Right renal pelvis (tissue), 4 donors: ENCODE measurements at regions not wholly inside any gene's neighbourhood (a gene's known extent, or its start where the extent isn't known, plus 50 kb on each side); places are given as distances from the start of the nearest gene placed in this dataset.
"Not testable (repeated sequence)": the region's sequence is repeated elsewhere in the genome, so short reads cannot be mapped to it uniquely, and the experiment has no call there.

Source experiments
- DNase-seq, 4 donors: peaks; one replicate each; pipeline ENCODE4 v3.0.0-alpha.2; 2013; ENCODE audit warnings: low read depth in 4 of 4, low spot score in 3 of 4, missing footprints in 1 of 4

DNA sequence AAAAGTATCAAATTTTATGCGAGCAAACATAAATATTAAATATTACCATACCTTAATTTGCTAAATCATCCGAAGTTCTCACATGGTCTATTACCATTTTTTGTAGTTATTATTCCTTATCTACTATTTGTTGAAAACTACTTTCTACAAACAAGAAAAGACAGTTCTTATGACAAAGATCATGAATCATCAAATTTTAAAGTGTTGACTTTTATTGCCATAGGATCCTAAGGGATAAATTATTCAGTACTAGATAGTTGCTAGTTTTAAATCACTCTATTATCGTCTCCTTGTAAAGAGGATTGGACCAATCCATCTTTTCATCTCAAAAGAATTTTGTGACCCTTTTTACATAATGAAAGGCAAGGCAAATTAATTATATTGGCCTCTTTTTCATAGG, 523.6 kb upstream of the TMEFF2 start:
- no peak for DNase-seq

DNA sequence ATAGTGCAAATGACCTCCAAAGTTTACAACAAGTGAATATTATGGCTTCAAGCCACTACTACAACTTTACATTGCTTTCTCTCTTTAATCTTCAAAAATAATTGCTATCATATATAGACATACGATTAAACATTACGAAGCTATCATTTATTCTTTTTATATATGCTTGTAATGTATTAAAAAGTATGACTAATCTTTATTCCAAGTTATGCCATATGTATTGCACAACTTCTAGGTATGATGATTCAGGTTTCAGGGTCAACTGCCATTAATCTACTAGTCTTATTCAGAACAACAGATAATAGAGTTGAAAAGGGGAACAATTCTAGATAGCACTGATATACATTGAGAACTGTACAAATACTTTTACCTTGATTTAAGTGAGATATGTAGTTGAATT, 506.2 kb upstream of the TMEFF2 start:
- DNase-seq = no peak

DNA sequence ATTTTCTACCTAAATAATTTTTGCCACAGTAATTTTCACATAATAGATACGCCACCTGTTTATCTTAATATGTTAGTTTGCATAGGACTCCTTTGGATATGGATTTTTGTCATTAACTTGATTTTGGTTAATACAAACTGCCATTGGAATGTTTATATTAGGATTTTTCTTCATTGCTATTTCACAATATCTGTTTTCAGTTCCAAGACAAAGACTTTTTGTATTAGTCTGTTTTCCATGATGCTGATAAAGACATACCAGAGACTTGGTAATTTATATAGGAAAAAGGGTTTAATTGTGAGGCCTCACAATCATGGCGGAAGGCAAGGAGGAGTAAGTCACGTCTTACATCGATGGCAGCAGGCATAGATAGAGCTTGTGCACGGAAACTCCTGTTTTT, 503.1 kb upstream of the TMEFF2 start:
- no peak for DNase-seq

DNA sequence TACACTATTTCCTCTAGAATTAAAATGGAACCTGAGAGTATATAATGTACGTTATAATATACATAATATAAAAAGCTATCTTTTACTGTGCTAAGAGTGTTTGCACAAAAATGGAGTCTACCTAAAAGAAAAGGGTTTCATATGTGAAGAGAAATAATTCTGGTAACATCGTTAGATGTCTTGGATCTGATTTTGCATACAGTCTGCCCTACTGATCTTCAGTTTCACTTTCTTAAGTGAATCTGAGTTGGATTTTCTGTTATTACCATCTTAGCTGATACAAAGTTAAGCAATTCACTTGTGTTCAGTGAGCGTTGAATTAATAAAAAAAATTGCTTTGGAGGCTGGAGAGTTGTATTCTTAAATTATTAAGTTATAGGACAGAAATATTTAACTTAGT, 502.1 kb upstream of the TMEFF2 start:
- no peak for DNase-seq

DNA sequence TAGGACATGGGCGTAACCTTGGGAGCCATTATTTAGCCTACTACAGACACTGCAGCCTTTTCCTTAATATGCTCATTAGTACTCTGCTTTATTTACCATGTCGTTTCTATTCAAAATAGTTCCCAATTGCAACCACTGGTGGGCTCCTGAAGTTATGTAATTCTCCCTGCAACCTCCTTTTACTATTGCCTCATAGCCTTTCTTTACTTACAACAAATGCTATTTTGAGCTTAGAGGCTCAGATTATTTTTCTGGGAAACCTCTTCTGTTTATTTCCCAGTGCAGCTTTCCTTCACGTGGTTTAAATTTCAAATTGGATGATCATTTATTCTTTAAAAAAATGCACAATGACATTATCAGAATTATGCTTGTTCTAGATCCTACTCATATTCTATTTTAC, 492.3 kb upstream of the TMEFF2 start:
- no peak for DNase-seq

DNA sequence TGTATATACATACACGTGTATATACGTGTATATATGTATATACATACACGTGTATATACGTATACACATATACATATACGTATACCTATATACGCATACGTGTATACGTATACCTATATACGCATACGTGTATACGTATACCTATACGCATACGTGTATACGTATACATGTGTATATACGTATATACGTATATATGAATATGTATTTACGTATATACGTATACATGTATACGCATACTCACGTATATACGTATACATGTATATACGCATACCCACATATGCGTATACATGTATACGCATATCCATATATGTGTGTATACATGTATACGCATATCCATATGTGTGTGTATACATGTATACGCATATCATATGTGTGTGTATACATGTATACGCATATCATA, 487.8 kb upstream of the TMEFF2 start:
- DNase-seq = not testable (repeated sequence)

DNA sequence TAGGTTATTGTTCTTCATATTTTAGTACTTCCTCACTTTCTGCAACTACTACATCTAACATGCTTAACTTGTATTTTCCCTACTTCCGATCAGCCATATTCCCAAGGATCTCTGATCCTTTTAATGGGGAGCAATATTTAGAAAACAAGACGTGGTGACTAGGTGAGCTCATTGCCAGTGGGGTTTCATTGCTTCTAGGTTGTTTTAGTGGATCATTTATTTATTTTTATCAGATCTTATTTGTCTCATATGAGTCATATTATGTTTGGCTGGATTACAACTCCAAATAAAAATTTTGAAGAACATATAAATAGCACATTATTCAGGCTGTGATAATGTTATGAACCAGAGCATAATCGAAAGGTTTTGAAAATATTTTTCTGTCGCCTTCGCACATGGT, 480.9 kb upstream of the TMEFF2 start:
- DNase-seq = no peak

DNA sequence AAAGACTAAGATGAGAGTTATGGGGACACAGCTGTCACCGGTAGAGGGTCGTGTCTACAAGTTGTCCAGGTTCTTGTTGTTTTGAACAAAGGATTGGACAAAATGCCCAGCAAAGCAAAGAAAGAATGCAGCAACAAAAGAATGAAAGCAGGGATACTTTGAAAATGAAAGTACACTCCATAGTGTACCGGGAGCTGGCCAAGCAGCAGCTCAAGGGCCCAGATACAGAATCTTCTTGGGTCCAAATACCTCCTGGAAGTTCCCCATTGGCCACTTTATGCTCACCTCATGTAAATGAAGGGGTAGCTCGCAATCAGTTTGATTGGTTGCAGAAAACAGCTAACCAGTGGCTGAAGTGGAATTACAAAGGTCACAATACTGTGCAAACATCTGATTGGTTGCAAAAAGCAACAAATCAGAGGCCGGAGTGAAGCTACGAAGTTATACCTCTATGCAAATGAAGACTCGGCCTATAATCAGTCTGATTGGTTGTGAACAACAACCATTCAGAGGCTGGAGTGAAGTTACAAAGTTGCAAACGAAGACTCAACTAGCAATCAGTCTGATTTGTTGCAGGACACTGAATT, 474.9 kb upstream of the TMEFF2 start:
- DNase-seq = no peak

DNA sequence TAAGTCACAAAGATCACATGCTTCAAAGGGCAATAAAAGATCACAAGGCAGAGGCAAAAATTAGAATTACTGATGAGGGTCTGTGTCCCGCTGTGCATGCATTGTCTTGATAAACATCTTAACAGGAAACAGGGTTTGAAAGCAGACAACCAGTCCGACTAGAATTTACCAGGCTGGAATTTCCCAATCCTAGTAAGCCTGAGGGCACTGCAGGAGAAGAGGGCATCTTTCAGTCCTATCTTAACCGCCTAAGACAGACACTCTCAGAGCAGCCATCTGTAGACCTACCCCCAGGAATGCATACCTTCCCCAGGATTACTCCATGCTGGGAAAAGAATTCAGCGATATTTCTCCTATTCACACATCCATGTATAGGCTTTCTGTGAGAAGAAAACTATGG, 465.8 kb upstream of the TMEFF2 start:
- not testable (repeated sequence) for DNase-seq

DNA sequence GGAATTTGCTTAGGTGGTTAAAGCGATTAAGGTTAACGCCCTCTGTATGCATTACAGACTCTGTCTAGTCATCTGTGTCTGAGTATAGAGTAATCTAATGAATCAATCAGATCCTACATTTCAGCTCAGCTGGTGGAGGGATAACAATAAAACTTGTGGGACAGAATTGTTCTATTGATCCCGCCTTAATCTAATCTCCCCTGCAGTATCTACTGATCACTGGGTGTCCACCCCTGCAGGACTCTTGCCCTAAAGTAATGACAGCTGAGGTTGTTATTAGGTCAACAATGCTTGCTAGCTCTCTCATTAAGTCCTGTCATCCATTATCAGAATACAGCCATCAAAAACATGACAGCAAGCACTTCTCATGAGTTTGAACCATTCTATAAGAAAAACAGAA, 462.6 kb upstream of the TMEFF2 start:
- no peak for DNase-seq

DNA sequence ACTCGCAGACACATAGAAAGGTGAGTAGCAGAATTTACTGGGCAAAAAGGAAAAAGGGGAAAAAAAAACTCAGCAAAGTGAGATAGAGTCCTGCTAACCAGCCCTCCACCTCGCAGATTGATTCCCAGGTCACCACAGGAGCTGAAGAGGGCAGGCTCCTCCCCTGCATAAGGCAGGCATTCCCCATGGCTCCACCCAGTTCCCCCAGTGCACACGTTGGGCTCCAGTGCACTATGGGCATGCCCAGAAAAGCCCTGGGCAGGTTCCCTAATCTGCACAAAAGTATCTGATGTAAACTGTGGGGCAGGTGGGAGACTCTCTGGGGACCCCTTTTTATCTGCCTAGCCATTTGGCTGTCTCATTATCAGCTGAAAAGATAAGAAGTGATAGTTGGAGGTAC, 461.2 kb upstream of the TMEFF2 start:
- DNase-seq = no peak

DNA sequence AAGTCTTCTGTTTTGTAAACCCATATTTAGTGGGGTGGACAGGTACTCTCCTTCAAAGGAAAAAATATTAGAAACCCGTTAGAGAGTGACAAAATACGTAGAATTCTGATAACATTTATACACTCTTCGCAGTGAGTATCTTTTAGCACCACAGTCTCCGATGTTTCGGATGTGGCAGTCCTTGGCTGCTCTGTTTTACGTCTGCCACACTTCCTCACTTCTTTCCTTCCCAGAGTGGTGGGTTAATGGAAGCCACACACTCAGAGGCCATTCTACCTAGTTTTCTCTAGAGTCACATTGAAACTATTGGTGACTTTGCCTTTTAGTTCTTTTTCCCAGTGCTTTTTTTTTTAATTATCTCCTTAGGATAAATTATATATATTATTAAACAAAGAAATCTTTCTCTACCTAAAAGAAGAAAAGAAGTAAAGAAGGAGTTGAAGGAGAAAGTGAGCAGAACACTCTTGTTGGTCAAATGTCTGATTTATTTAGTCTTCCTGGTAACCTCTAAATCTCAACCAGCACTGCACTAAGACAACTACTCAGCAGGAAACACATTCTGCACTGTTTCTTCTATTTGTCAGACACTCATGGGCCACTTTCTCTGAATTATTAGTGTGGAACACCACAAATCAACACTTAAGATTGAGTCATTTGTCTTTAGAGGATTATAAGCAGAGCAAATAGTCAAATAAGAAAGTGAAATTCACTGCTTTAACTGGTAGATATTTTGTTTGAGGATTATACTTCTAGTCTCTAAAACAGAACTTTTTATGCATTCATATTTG, 451.3 kb upstream of the TMEFF2 start:
- no peak for DNase-seq

DNA sequence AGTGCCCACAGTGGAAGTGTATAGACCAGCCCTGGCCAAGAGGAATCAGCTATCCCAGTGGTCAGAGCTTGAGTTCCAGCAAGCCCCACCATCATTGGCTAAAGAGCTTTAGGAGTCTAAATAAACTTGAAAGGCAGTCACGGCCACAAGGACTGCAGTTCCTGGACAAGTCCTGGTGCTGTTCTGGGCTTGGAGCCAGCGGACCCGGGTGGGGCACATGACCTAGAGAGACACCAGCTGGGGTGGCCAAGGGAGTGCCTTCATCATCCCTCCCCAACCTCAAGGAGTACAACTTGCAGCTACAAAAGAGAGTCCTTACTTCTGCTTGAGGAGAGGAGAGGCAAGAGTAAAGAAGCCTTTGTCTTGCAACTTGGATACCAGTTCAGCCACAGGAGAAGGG, 439.8 kb upstream of the TMEFF2 start:
- DNase-seq = no peak

DNA sequence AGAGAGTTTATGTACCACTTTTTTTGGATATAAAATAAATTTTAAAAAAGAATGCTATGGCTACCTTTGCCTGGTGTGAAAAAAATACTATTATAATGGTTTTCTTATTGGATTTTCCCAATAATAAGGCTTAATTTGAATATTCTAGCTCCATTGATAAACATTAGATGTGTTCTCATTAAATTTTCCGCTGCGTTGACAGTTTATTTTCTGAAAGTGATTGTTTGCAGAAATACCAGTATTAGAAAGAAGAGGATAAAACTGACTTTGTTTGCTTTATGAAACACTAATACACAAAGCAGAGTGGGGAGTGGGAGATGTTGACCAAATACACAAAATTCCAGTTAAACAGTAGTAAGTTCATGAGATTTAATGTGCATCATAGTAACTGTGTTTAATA, 433.3 kb upstream of the TMEFF2 start:
- no peak for DNase-seq

DNA sequence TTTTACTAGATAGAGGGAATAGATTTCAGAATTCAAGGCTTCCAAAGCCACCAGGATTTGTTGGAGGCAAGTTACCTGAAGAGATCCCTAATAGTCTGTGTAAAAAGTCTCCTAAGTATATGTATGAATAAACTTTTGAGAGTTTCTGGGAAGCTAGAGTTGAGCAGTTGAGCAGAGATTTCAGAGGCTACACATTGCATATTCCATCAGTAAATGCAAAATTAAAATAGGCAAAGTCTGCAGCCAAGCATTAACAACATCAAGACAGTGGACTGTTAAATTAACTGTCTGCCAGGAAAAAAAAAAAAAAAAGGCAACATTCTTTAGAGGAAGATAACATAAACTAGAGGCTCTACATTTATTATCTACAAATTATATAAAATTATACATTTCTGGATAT, 420.4 kb upstream of the TMEFF2 start:
- DNase-seq = no peak

DNA sequence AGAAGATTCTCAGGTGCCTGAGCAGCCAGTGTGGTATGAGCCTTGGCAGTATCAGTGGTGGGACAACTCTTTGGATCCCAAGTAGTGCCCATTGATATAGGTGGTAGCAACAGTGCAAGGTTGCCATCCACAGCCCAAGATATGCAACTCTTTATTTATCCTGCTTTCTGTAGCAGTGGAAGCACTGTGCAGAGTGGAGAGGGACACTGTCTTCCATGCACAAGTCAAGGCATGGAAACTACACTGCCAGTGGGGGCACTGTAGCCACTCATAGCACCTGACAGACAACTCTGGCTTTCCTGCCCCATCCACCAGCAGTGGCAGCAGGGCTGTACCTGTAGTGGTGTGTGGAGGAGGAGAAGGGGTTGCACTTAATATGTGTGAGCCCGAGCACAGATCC, 409.6 kb upstream of the TMEFF2 start:
- no peak for DNase-seq

DNA sequence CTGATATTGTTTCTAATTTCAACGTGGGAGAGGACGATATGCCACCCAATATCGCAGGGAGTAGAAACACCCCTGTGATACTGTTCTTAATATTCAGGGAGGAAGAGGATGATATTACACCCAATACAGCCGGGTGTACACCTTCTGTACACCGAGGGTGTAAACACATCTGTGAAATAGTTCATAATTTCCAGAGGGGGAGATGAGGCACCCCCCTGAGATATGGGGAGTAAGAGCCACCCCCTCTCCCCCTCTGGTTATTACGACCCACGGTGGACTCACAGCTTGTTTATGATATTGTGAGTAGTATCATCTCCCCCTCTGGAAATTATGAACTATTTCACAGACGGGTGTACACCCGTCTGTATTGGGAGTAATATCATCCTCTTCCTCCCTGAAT, 403.9 kb upstream of the TMEFF2 start:
- not testable (repeated sequence) for DNase-seq

DNA sequence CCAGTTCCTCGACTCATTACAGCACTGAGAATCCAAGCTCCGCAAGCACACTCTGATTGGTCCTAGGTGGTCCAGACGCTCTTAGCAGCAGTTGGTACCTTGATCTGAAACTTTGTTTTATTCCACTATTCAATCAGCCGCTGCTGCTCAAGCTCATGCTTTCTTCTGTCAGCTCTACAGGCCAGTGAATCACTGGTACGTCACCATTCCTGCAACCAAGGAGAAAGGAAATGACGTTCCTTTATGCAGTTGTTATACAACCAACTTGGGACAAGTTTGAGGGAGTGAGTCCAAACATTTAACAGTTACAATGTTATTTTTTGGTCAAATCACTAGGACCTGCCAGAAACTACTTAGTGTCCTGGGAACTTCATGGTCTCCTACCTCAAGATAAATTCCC, 398.8 kb upstream of the TMEFF2 start:
- no peak for DNase-seq

DNA sequence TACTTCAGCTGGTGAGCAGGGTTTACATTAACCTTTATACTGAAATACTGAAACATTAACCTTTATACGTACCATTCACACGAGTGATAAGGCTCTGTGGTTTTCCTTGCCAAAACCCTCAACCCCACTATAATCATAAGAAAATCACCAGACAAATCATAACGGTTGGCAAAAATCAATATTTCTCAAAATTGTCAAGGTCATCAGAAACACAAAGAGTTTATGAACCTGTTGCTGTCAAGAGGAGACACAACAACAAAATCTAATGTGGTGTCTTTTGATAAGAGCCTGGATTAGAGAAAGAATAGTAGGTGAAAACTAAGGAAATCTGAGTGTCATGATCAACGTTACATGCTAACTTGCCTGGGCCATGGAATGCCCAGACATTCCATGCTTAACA, 396.9 kb upstream of the TMEFF2 start:
- no peak for DNase-seq

DNA sequence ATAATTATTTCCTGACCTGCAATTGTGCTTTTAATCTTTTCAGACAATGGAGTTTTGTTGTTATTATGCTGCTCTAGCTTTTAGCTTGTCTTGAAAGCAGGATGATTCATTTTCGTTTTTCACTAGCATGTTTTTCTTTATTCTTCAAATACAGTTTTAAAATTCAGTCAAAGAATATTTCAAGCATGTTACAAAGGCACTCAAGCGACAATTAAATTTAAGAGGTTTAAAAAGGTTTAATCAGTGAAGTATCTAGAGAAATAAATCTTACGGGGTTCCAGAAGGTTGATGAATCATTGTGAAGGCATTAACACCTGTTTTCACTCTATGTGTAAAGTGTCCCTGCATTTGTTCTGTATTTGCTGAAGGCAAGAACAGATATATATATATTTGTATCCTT, 390.7 kb upstream of the TMEFF2 start:
- no peak for DNase-seq

DNA sequence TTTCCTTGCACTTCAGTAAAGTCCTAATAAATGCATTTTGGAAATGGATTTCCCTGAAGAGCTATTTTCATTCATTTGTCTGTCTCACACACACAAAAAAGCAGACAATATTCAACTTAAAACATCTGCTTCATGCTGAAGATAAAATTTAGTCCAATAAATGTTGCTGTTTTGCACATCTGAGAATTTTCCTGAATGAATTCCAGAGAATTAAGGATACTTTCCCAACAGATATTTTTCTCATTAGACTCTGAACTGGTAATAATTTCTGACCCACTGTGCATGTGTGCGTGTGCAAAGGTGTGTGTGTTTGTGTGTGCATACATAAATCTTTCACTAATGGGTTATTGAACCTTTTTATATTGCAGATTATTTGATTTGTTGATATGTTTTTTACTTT, 390.2 kb upstream of the TMEFF2 start:
- no peak for DNase-seq

DNA sequence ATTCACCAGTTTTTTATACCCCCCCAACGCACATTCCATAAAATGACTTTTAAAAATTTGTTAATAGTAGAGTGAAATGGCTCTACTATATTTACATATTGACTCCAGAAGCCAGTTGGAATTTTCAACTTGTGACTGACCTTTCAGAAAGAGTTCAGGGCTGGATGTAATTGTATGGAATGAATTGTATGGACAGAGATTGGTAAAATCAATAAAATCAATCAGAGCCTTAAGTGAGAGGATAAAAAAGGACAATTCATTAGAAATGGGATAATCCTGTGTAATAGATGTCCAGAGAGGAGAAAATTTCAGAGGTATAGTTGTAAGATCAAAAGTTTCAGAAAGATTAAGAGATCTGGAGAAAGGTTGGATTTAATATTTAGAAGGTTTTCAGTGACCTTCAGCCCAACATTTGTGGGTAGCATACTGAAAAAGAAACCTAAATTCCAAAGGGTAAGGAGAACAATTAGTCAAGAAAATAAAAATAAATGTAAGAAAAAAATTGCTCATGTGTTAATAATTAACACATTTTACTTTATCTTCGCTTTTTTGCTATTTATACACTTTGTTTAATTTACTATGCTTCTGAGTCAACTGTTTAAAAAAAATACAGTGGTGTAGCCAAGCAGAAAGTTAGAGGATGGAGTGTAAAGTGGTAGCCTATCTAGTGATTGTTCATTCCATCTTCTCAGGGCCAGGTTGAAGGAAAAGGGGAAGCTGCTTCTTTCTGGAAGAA, 385.4 kb upstream of the TMEFF2 start:
- no peak for DNase-seq
